Hematopoietic multipotent progenitor cell treated with erythropoietin and hydrocortisone succinate and interleukin-3 and kit ligand, for 8 days (in vitro differentiated cells): ENCODE measurements at regions not wholly inside any gene's neighbourhood (a gene's known extent, or its start where the extent isn't known, plus 50 kb on each side); places are given as distances from the start of the nearest gene placed in this dataset.

Experiments
- DNase-seq: peaks from one replicate; pipeline ENCODE4 v3.0.0-alpha.2; 2015

DNA sequence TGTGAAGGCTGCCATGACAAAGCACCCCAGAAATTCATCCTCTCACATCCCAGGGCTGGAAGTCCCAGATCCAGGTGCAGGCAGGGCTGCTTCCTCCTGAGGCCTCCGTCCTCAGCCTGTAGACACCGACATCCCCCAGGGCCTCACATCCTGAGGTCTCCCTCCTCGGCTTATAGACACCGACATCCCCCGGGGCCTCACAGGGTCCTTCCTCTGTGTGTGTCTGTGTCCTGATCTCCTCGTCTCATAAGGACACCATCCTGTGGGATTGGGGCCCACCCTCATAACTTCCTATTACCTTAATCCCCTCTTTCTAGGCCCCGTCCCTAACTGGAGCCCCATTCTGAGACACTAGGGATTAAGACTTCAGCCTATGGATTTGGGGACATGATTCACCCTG, 92.0 kb upstream of the SNTG2 start:
- no peak for DNase-seq

DNA sequence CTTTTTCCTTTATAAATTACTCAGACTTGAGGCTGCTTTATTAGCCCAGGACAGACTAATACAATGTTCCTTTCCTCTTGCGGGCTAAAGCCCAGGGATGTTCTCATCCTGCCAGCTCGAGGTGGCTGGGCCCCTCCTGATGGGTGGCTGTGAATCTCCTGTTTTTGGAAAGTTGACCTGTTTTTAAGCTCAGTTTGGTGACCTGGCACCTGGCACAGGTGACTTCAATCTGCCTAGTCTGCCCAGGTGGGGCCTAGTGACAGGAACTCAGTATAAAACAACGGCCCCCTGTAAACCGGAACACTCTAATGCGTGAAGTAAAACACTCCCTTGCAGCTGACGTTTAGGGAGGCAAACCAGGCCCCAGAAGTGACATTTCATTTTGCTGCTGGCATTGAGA, 92.7 kb upstream of the SNTG2 start:
- no peak for DNase-seq

DNA sequence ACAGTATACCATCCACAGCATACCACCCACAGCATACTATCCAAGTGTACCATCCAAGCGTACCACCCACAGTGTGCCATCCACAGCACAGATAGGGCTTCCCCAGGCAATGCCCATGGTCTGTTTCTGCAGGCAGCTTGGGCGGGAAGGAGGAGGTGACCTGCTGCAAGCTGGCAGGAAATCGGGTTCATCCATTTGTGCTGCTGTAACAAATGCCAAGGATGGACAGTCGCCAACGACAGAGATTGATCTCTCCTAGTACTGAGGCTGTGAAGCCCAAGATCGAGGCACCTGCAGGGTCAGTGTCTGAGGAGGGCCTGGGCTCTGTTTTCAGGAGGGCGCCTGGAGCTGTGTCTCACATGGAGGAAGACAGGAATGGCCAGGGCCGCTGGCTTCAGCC, 93.6 kb upstream of the SNTG2 start:
- no peak for DNase-seq

GRCh38 chr2:856456-856855, 94.2 kb upstream of the SNTG2 start:
- no peak for DNase-seq

DNA sequence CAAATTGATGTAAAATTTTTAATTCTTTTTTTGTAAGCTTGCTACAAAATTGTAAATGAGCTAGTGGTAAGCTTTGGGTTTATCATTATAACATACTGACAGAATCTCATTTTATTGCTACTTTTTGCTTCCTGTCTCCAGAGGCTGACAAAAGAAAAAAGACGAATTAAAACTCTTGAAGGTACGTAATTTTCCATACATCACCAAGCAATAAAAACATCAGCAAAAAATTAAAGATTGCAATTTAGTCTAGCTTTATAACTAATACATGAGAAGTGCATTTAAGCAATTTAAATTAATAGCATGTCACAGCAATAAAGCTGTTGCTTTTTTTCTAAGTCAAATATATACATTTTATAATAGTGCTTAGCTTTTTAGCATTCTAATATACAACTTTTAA, 94.6 kb upstream of the SNTG2 start:
- no peak for DNase-seq

- DNase-seq: no peak
These were observed 95.5 kb upstream of the SNTG2 start for GRCh38 chr2:855177-855576.

DNA sequence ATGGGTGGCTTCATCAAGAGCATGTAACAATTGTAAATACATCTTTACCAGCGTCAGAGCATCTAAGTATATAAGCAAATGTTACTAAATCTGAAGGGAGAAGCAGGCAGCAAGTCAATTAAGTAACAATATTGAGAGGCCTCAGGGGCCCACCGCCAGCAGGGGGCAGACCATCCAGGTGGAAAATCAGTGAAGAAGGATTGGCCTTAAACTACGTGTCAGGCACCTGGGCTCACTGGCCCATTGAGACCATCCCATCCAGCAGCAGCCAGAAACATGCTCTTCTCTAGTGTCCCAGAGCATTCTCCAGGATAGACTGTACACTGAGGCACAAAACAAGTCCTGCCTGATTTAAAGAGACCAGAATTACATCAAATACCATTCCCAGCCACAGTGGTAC, 96.2 kb upstream of the SNTG2 start:
- DNase-seq: peak; percentile 41

DNA sequence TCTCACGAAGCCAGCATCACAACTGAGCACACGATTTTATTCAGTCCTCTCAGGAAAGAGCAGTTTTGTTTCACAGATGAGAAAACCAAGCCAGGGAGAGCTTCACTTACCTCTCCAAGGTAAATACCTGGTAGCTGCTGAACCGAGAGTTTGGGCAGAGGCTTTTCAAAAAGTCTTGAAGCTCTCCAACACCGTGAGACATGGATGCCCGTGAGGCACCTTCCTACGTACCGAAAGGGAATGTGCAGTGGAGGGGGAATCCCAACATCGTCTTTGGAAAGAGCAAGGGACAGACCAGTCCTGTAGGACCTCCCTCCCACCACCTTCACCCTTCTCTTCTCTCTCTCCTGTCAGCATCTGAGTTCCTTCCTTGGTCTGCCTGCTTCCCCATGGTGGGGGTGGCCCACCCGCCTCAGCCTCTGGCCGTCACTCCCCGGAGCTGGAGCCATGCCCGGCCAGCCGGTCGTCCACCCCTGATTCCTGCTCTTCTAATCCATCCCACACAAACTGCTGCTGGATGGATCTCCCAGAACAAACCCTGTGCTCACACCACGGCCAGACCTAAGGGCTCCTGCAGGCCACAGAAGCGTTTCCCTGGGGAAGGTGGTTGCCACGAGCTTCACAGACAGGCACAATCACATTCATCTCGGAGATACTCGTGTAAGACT, 97.3 kb upstream of the SNTG2 start:
- DNase-seq: no peak

GRCh38 chr2:852168-852567, 98.5 kb upstream of the SNTG2 start:
- no peak for DNase-seq

DNA sequence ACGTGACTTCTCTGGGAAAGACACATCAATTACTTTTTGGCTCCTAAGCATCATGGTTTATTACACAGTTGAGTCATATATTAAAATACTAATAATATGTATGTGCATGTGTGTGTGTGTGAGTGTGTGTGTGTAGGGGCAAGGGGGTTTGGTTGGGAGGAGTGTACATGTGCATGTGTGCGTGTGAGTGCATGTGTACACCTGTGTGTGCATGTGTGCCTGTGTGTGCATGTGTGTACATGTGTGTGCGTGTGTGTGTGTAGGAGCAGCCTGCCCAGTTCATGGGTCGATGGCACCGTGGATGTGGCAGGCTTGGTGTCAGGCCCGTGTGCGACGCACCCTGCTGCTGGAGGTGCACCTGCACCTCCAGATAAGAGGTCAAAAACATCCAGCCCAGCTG, 99.0 kb upstream of the SNTG2 start:
- DNase-seq: no peak

GRCh38 chr2:851078-851477, 99.6 kb upstream of the SNTG2 start:
- no peak for DNase-seq

- DNase-seq: no peak
These were observed 100.2 kb upstream of the SNTG2 start for GRCh38 chr2:850429-850828.

DNA sequence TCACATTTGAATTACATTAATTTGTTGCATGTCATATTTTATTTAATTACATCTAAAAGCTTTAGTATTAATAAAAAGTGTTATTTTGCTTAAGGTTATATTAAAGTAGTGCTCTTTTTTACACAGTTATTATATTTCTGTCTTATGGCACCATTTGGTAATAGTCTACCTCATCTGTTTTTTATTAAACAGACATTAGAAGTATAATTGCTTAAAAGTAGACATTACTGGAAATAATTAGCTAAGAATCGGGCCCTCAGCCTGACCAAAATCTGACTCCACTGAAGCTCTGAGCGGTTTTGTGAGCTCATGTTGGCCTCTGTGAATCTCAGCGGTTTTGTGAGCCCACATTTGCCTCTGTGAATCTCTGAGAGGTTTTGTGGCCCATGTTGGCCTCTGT, 102.5 kb upstream of the SNTG2 start:
- DNase-seq: no peak

- no peak for DNase-seq
These were observed 103.0 kb upstream of the SNTG2 start for GRCh38 chr2:847669-848068.

- DNase-seq: no peak
These were observed 105.9 kb upstream of the SNTG2 start for GRCh38 chr2:844715-845114.

DNA sequence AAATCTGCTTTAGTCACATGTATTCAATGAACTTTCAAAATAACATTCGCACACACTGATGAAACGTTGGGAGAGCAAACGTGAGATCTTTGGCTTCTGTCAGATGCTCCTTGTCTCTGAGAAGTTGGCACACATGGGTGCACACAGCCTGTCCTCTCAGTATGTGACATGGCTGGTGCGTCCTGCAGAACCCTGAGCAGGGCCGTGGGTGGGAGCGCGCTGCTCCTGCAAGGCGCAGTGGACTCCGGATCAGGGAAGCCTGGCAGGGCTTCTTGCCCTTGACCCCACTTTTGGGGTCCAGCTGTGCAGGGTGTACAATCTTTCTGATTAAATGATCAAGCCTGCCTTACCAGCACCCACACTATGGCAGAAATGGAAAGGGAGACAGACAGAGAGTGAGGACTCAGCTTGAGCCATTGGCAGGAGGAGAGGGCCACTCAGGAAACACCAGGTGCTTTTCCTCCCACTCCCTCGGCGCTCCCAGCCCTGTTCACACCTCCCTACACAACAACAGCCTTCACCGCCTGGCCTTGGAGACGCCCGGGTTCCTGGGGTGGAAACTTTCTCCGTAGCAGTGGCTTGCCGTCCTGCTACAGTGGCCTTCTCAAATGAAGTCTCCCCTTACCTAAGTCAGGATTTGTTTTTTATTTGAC, 108.4 kb upstream of the SNTG2 start:
- no peak for DNase-seq

GRCh38 chr2:841036-841435, 109.6 kb upstream of the SNTG2 start:
- no peak for DNase-seq

DNA sequence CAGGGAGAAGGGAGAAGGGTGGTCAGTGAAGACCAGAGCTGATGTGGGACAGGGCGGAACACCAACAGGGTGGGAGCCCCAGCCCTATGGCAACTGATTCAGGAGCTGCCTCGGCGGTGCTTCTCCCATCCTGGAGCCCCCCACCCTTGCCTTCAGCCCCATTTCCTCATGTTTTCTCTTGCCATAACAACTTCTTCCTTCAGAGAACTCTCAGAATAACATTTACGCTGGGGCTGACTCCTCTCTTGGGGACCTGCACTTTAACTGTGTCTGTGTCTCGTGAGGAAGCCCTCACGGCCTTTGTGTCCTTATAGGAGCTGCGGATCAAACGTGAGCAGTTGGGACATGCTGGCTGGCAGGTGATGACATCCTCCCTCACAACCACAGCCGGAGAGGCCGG, 116.4 kb upstream of the SNTG2 start:
- DNase-seq: no peak

GRCh38 chr2:833180-833579, 117.5 kb upstream of the SNTG2 start:
- no peak for DNase-seq

- no peak for DNase-seq
These were observed 118.0 kb upstream of the SNTG2 start for GRCh38 chr2:832635-833034.

- no peak for DNase-seq
These were observed 119.0 kb upstream of the SNTG2 start for GRCh38 chr2:831622-832021.

- DNase-seq: no peak
These were observed 119.5 kb upstream of the SNTG2 start for GRCh38 chr2:831225-831536.

DNA sequence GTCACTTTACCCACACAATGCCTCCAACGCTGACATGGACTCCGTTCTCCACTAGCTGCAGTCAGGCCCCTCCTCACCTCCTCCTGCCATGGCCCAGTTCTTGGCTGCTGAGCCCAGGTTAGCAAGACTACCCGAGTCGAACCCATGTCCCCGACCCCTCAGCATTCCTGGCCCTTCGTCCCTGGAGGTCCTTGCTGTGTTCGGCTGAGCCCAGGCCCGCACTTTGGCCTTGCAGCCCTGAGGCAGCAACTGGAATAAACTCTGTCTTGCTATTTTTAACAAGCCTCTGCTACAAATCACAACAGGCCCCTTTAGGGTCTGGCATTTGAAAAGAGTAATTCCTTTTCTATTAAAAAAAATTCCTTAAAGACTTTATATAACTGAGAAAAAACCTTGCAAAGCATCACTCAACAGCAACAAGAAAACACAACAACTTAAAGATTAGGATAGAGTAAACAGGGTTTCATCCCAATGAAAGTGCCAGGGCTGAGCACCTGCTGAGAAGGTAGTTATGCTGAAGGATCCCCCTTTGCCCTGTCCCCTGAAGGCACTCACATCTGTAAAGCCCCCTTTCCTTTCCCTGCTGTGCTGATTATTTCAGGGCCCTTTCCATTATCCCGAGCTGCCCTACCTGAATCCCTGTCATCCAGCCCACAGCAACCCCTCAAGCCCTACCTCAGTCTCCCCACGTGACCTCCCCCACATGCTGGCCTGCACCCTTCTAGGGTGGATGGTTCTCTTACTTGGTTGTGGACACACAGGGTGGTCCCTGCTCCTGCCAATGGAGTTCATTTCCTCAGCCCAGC, 120.0 kb upstream of the SNTG2 start:
- DNase-seq: no peak

GRCh38 chr2:829047-829446, 121.6 kb upstream of the SNTG2 start:
- no peak for DNase-seq

- no peak for DNase-seq
These were observed 125.7 kb upstream of the SNTG2 start for GRCh38 chr2:824954-825353.
